HFF-Myc (cell line): ENCODE measurements at regions not wholly inside any gene's neighbourhood (a gene's known extent, or its start where the extent isn't known, plus 50 kb on each side); places are given as distances from the start of the nearest gene placed in this dataset.

Experiments
- DNase-seq: peaks from one replicate; pipeline ENCODE4 v3.0.0-alpha.2; 2011; ENCODE audit warnings: low read depth; ENCODE audit errors: extremely low read depth
- H3K4me3 ChIP-seq: replicated peaks from 2 replicates; pipeline ENCODE4 v1.5.1; 2011; ENCODE audit warnings: low read depth, mild to moderate bottlenecking, control low read depth, low read length
- CTCF ChIP-seq: IDR thresholded peaks from 2 replicates; pipeline ENCODE4 v1.5.1; 2012; ENCODE audit warnings: mild to moderate bottlenecking, low read depth, low read length, control low read depth; ENCODE audit errors: missing control alignments

GRCh38 chr2:59463426-59463825, 1090.0 kb downstream of the BCL11A start:
- TF ChIP-seq CTCF: no peak
- no peak overlapping the region for H3K4me3 ChIP-seq
- no peak for DNase-seq

GRCh38 chr2:59462422-59463197, 1090.8 kb downstream of the BCL11A start:
- no peak for DNase-seq
- no peak for TF ChIP-seq CTCF

GRCh38 chr2:59461127-59461526, 1092.3 kb downstream of the BCL11A start:
- DNase-seq: no peak
- no peak overlapping the region for H3K4me3 ChIP-seq
- TF ChIP-seq CTCF: no peak

More at GRCh38 chr2:59462422-59463197, 1090.8 kb downstream of the BCL11A start:
- no peak overlapping the region for H3K4me3 ChIP-seq

- no peak for TF ChIP-seq CTCF
- no peak for DNase-seq
- H3K4me3 ChIP-seq: no peak overlapping the region
Observed at GRCh38 chr2:59458800-59459199, 1094.7 kb downstream of the BCL11A start.

- no peak for TF ChIP-seq CTCF
- H3K4me3 ChIP-seq: no peak overlapping the region
- no peak for DNase-seq
Observed at GRCh38 chr2:59456285-59456684, 1097.2 kb downstream of the BCL11A start.

- no peak overlapping the region for H3K4me3 ChIP-seq
- DNase-seq: no peak
- no peak for TF ChIP-seq CTCF
Observed at GRCh38 chr2:59449274-59449673, 1104.2 kb downstream of the BCL11A start.

- no peak for DNase-seq
- no peak overlapping the region for H3K4me3 ChIP-seq
- TF ChIP-seq CTCF: no peak
Observed at GRCh38 chr2:59440491-59440890, 1113.0 kb downstream of the BCL11A start.
